Tibial artery (tissue), 4 donors: ENCODE measurements at regions not wholly inside any gene's neighbourhood (a gene's known extent, or its start where the extent isn't known, plus 50 kb on each side); places are given as distances from the start of the nearest gene placed in this dataset.

Experiments used
- DNase-seq, 2 donors: peaks; one replicate each; pipeline ENCODE4 v3.0.0-alpha.2; 2019
- H3K27ac ChIP-seq, 2 donors: fragments of 200-600 bp; sonication (generic) in 1 of 2; 1 replicate in 1 of 2; 2 replicates in 1 of 2; pipeline ENCODE4 v1.5.1; 2018 to 2019; ENCODE audit warnings: mild to moderate bottlenecking in 1 of 2
- H3K27me3 ChIP-seq, 2 donors: fragments of 200-600 bp; sonication (generic) in 1 of 2; one replicate each; pipeline versions ENCODE4 v1.5.1 to v1.6.0; 2016 to 2019
- H3K36me3 ChIP-seq, 3 donors: fragments of 200-600 bp; sonication (generic) in 2 of 3; one replicate each; pipeline ENCODE4 v1.5.1; 2016 to 2019; ENCODE audit warnings: mild to moderate bottlenecking in 2 of 3
- H3K4me1 ChIP-seq, 4 donors: fragments of 200-600 bp; sonication (generic) in 2 of 4; 1 replicate in 3 of 4; 2 replicates in 1 of 4; pipeline ENCODE4 v1.5.1; 2016 to 2019
- H3K4me3 ChIP-seq, 2 donors: fragments of 200-600 bp; sonication (generic) in 1 of 2; 1 replicate in 1 of 2; 2 replicates in 1 of 2; pipeline ENCODE4 v1.5.1; 2018 to 2019; ENCODE audit warnings: mild to moderate bottlenecking in 2 of 2
- H3K9me3 ChIP-seq, 3 donors: fragments of 200-600 bp; sonication (generic) in 1 of 3; one replicate each; pipeline ENCODE4 v1.5.1; 2016 to 2019
- intact Hi-C: fragments of 100-400 bp; cut with DNase I; formaldehyde crosslinking; loops from one replicate; pipeline ENCODE4 v1.15.0; 2023; ENCODE audit warnings: low total_unique reads
- TF ChIP-seq, protein P1 (sequence below), 2 experiments: fragments of 200-600 bp in 1 of 2; fragments of 450-650 bp in 1 of 2; IDR thresholded peaks; one replicate each; pipeline ENCODE4 v1.5.1; 2017 to 2019; ENCODE audit warnings: antibody characterized with exemption in 2 of 2, mild to moderate bottlenecking in 1 of 2, moderate library complexity in 1 of 2

DNA sequence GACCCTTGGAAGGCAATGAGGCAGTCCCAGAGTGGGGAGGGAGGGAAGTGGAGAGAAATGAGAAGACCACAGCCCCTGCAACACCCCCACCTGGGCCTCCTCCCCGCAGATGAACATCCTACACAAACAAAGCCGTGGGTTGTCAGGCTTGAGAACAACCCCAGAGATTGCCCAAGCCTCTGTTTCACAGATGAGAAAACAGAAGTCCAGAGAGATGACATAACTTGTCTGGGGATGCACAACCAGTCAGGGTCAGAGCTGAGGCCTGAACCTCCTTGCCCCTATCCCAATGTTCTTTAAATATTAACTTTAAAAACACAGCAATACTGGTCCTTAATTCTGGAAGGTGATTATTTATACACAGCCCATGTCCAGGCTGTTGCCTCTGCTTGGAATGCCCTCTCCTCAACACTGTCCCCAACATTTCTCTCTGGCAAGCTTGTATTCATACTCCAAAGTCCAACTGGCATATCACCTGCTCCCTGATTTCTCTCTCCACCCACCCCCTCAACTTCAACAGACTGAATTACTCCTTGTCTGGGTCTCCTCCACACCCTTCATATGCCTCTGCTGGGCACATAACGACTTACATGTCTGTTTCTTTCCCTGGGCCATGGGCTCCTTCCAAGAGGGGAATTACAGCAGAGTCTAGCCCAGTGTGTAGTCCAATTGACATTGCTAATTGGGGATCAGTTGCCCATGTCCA lies 135.5 kb upstream of the LRFN2 start:
- TF ChIP-seq, protein P1, sequence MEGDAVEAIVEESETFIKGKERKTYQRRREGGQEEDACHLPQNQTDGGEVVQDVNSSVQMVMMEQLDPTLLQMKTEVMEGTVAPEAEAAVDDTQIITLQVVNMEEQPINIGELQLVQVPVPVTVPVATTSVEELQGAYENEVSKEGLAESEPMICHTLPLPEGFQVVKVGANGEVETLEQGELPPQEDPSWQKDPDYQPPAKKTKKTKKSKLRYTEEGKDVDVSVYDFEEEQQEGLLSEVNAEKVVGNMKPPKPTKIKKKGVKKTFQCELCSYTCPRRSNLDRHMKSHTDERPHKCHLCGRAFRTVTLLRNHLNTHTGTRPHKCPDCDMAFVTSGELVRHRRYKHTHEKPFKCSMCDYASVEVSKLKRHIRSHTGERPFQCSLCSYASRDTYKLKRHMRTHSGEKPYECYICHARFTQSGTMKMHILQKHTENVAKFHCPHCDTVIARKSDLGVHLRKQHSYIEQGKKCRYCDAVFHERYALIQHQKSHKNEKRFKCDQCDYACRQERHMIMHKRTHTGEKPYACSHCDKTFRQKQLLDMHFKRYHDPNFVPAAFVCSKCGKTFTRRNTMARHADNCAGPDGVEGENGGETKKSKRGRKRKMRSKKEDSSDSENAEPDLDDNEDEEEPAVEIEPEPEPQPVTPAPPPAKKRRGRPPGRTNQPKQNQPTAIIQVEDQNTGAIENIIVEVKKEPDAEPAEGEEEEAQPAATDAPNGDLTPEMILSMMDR (IDR thresholded peaks at IDR 0.05): no peak
- H3K4me1 ChIP-seq: peaks cover 0 to 14% (median 0%) of the 10 kb centered on the region in 4 donors
- intact Hi-C loops: no loop called here
- no peak for DNase-seq
- no peak overlapping the region for H3K27ac ChIP-seq
- H3K4me3 ChIP-seq: no peak overlapping the region
- no peaks in the 10 kb centered on the region for H3K36me3 ChIP-seq
- H3K9me3 ChIP-seq: no peaks in the 10 kb centered on the region
- no peaks in the 10 kb centered on the region for H3K27me3 ChIP-seq

DNA sequence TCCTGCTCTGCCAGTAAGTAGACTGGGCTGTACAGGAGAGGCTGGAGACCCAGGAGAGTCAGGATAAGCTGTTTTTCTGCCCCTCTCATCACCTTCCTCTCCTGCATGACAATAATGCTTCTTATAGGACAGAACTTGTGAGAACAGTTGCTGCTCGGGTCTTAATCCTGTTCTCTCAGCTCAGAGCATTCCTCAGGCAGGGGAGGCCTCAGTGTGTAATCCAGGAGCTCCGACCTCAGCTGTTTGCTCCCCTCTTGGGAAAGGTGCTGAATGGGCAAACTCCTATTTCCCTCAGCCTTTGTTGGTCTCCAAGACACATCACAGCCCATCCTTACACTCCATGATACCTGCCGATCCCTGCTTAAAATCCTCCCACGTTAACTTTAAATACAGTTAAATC lies 134.9 kb upstream of the LRFN2 start:
- no peak overlapping the region for H3K27ac ChIP-seq
- intact Hi-C loops: no loop called here
- no peak for DNase-seq
- peaks cover 0 to 14% (median 0%) of the 10 kb centered on the region in 4 donors for H3K4me1 ChIP-seq
- H3K27me3 ChIP-seq: no peaks in the 10 kb centered on the region
- TF ChIP-seq, protein P1 (IDR thresholded peaks at IDR 0.05): no peak
- no peaks in the 10 kb centered on the region for H3K9me3 ChIP-seq
- H3K36me3 ChIP-seq: no peaks in the 10 kb centered on the region
- H3K4me3 ChIP-seq: no peak overlapping the region

DNA sequence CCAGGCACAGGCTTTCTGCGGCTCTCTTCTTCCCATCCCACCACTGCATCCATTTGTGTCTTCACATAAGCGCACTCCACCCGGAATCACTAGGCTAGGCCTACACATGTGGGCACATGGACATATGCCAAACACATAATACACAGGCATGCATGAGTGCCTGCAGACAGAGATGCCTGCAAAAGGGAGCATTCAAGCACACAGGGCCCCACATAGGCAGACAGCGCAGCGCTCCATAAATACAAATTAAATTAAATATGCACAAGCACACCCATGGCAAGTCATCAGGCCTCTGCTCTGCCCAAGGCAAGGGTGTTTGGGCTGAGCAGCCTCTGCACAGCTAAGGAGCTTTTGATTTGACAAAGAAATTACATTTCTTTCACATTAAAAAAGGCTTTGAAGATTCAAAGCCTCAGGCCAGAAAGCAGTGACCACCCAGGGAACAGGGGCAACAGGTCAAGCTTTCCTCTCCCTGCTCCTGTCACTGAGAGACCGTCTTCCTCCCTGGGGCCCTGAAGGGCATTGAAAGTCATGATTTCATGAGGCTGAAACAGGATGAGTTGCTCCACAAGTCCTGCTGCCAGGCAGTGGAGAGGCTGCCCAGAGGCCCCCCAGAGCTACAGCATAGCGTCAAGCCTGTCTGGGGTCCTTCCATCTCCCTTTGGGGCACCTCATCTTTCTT lies 134.2 kb upstream of the LRFN2 start:
- no peaks in the 10 kb centered on the region for H3K9me3 ChIP-seq
- H3K36me3 ChIP-seq: no peaks in the 10 kb centered on the region
- intact Hi-C loops: no loop called here
- DNase-seq: no peak
- no peaks in the 10 kb centered on the region for H3K27me3 ChIP-seq
- TF ChIP-seq, protein P1 (IDR thresholded peaks at IDR 0.05): no peak
- peaks cover 0 to 14% (median 0%) of the 10 kb centered on the region in 4 donors for H3K4me1 ChIP-seq
- no peak overlapping the region for H3K4me3 ChIP-seq
- H3K27ac ChIP-seq: no peak overlapping the region

DNA sequence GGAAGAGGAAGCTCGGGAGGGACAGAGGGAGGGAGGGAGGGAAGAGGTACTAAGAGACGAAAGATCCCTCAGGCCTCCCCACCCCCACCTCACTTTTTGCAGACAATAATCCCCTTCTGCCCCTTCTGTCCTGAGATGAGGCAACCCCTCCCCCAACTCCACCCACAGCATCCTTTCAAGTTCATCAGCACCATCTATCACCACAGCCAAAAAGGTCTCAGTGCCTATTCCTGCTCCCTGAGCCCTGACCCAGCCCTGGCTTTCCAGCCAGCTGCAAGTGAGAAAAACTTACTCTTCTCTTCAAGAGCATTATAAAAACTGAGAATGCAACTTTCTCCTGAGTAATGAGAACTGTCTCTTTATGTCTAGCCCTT lies 133.2 kb upstream of the LRFN2 start:
- Histone ChIP-seq H3K4me3 (no peak overlapping the region), H3K9me3 (no peaks in the 10 kb centered on the region), H3K36me3 (no peaks in the 10 kb centered on the region), H3K27me3 (no peaks in the 10 kb centered on the region), H3K4me1 (peaks cover 0 to 14% (median 0%) of the 10 kb centered on the region in 4 donors), H3K27ac (peak overlapping the region in 1 of 2 donors; percentile 47)
- intact Hi-C loops: no loop called here
- no peak for DNase-seq
- TF ChIP-seq, protein P1 (IDR thresholded peaks at IDR 0.05): no peak

DNA sequence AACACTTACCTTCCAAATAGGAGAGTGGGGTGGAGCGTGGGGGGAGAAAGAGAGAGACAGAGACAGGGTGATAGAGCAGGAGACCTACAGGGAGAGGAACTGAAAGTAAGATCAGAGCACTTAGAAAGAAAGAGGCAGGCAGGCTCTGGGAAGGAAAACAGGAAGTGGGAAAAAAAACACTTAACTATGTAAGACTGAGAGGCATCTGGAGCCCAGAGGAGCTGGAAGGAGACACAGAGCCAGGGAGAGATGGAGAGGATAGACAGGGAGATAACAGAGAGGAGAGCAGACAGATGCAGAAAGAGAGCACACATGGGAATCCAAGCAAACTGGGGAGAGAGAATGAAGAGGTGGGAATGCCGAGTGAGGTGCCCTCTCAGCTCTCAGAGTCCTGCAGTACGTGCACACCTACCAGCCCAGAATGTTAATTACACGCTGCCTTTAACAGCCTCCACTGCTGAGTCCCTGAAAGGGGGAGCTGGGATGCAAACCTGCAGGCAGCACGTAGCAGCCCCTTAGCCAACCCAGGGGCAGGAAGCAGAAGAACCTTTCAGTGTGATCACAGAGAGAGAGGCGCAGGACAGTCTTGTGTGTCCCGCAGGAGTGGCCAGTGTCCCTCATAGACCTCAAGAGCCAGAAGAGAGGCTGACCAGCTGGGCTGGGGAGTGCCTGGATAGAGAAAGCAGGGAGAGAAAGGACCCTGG lies 132.7 kb upstream of the LRFN2 start:
- peak in 1 of 2 donors; percentile 24 for DNase-seq
- Histone ChIP-seq H3K27ac (peak overlapping the region; percentile 30 to 47), H3K4me3 (peak overlapping the region; percentile 8 to 12), H3K36me3 (no peaks in the 10 kb centered on the region), H3K4me1 (peaks cover 0 to 14% (median 0%) of the 10 kb centered on the region in 4 donors), H3K9me3 (no peaks in the 10 kb centered on the region), H3K27me3 (no peaks in the 10 kb centered on the region)
- intact Hi-C loops: no loop called here
- TF ChIP-seq, protein P1 (IDR thresholded peaks at IDR 0.05): no peak
